Testis (tissue), 2 donors: ENCODE measurements at regions not wholly inside any gene's neighbourhood (a gene's known extent, or its start where the extent isn't known, plus 50 kb on each side); places are given as distances from the start of the nearest gene placed in this dataset.

Experiments
- CTCF ChIP-seq, 3 experiments: fragments of 450-650 bp in 2 of 3; fragments of 200-600 bp in 1 of 3; sonication (generic) in 1 of 3; IDR thresholded peaks; one replicate each; pipeline ENCODE4 v1.5.1; 2016 to 2019; ENCODE audit warnings: antibody characterized with exemption in 3 of 3, mild to moderate bottlenecking in 2 of 3, moderate library complexity in 1 of 3
- POLR2A ChIP-seq: fragments of 450-650 bp; IDR thresholded peaks from one replicate; pipeline ENCODE4 v1.6.1; 2017; ENCODE audit warnings: antibody characterized with exemption, mild to moderate bottlenecking, moderate library complexity

GRCh38 chr21:17389311-17389710 is 123.5 kb upstream of the CXADR start:
- TF ChIP-seq CTCF (IDR thresholded peaks at IDR 0.05) (no peak), POLR2A (no peak)
